D721Med (cell line): ENCODE measurements at regions not wholly inside any gene's neighbourhood (a gene's known extent, or its start where the extent isn't known, plus 50 kb on each side); places are given as distances from the start of the nearest gene placed in this dataset.

ENCODE experiments used
- DNase-seq: peaks from one replicate; pipeline ENCODE4 v3.0.0; 2011; ENCODE audit warnings: low spot score; ENCODE audit not compliant: insufficient read length
- FAIRE-seq: peaks from 2 replicates; lab custom pipeline; 2011; peaks lifted over from hg19 to GRCh38; lab: Jason Lieb, UNC
- CTCF ChIP-seq: IDR thresholded peaks from 2 replicates; pipeline ENCODE4 v1.5.1; 2012; ENCODE audit warnings: mild to moderate bottlenecking, control low read depth; ENCODE audit not compliant: insufficient read depth; ENCODE audit errors: missing control alignments

- DNase-seq (no peak), FAIRE-seq (no peak)
- no peak for TF ChIP-seq CTCF
These were observed 112.5 kb downstream of the EFEMP1 start for GRCh38 chr2:55811048-55811447.

GRCh38 chr2:55810622-55811020 is 113.0 kb downstream of the EFEMP1 start:
- DNase-seq = no peak
- FAIRE-seq = no peak
- no peak for TF ChIP-seq CTCF

GRCh38 chr2:55809875-55810621 is 113.5 kb downstream of the EFEMP1 start:
- FAIRE-seq = no peak
- TF ChIP-seq CTCF = no peak

GRCh38 chr2:55807900-55808299 is 114.3 kb upstream of the PNPT1 start:
- no peak for TF ChIP-seq CTCF
- DNase-seq = no peak
- no peak for FAIRE-seq

More at GRCh38 chr2:55809875-55810621, 113.5 kb downstream of the EFEMP1 start:
- DNase-seq = no peak

- DNase-seq = no peak
- TF ChIP-seq CTCF = no peak
- FAIRE-seq = no peak
These were observed 112.0 kb upstream of the PNPT1 start for GRCh38 chr2:55805686-55806085.

GRCh38 chr2:55804535-55804934 is 110.9 kb upstream of the PNPT1 start:
- no peak for TF ChIP-seq CTCF
- FAIRE-seq (no peak), DNase-seq (no peak)

- no peak for TF ChIP-seq CTCF
- no peak for FAIRE-seq
- DNase-seq = no peak
These were observed 108.4 kb upstream of the PNPT1 start for GRCh38 chr2:55802067-55802466.
